ENCODE measurements at regions not wholly inside any gene's neighbourhood (a gene's known extent, or its start where the extent isn't known, plus 50 kb on each side); places are given as distances from the start of the nearest gene placed in this dataset.

DNA sequence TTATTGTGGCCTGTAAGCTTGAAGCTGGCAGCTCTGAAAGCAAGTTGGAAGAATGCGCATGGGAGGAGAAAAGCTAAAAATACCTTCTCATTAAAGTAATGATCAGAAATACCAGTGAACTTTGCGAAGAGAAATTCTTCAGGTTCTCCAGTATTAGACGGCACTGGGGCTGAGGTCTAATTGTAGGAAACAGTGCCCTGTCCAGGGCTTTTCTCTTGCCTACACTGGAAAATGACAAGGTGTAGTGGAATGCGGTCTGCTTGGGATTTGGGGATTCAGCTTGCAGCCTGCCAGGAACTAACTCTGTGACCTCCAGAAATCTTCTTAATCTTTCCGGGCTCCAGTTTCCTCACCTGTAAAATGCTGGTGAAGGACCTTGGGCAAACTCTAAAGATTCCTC lies 53.3 kb upstream of the KCNJ16 start:
- no peak overlapping the region for H3K27ac Mint-ChIP-seq
- no peaks in the 10 kb centered on the region for H3K36me3 Mint-ChIP-seq
- no peak overlapping the region for H3K4me3 Mint-ChIP-seq
- no peaks in the 10 kb centered on the region for H3K4me1 Mint-ChIP-seq
- no peaks in the 10 kb centered on the region for H3K9me3 Mint-ChIP-seq
- no peaks in the 10 kb centered on the region for H3K27me3 Mint-ChIP-seq
- no peak for ATAC-seq

- Mint-ChIP-seq H3K4me1 (no peaks in the 10 kb centered on the region), H3K27ac (no peak overlapping the region), H3K9me3 (no peaks in the 10 kb centered on the region), H3K36me3 (no peaks in the 10 kb centered on the region), H3K4me3 (no peak overlapping the region), H3K27me3 (no peaks in the 10 kb centered on the region)
- no peak for ATAC-seq
Observed at GRCh38 chr17:70022175-70022574, 52.9 kb upstream of the KCNJ16 start.

DNA sequence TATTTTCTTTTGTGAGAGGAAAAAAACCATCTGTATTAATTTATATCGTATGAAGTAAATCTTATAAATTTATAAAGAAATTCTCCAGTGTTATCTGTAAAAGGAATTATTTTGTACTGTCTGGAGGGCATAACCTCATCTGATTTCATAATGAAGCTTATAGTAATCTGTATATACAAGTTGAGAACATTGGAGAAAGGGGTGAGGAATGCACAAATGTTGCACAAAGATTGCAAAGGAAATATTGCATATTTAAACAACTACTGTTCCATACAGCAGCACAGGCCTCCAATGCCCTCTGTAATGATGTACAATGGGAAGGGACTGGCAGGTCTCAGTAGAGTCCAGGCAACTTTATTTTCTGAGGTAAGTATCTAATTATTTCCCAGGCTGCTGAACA lies 50.8 kb upstream of the KCNJ16 start:
- H3K4me1 Mint-ChIP-seq: no peaks in the 10 kb centered on the region
- H3K27ac Mint-ChIP-seq: no peak overlapping the region
- no peaks in the 10 kb centered on the region for H3K36me3 Mint-ChIP-seq
- H3K9me3 Mint-ChIP-seq: no peaks in the 10 kb centered on the region
- H3K27me3 Mint-ChIP-seq: no peaks in the 10 kb centered on the region
- ATAC-seq: no peak
- no peak overlapping the region for H3K4me3 Mint-ChIP-seq
